PFSK-1 (cell line): ENCODE measurements at regions not wholly inside any gene's neighbourhood (a gene's known extent, or its start where the extent isn't known, plus 50 kb on each side); places are given as distances from the start of the nearest gene placed in this dataset.

Experiments
- FOXP2 ChIP-seq: optimal IDR thresholded peaks from 2 replicates; pipeline ENCODE3; 2011; ENCODE audit warnings: borderline replicate concordance, control low read depth, inconsistent platforms; ENCODE audit not compliant: insufficient read depth; ENCODE audit errors: extremely low read length, extremely low read depth
- POLR2AphosphoS5 ChIP-seq: IDR thresholded peaks from 2 replicates; pipeline ENCODE4 v1.6.1; 2012; ENCODE audit warnings: low read depth, mild to moderate bottlenecking, control low read depth, low read length, moderate library complexity
- REST ChIP-seq, 2 experiments: IDR thresholded peaks; 2 replicates each; pipeline versions ENCODE4 v1.6.1 to v1.8.0; 2011 to 2012; ENCODE audit warnings: low read depth in 2 of 2, low read length in 2 of 2, control low read depth in 1 of 2, inconsistent platforms in 1 of 2, mild to moderate bottlenecking in 1 of 2, moderate library complexity in 1 of 2; ENCODE audit not compliant: insufficient read depth in 1 of 2
- SIN3A ChIP-seq: IDR thresholded peaks from 2 replicates; pipeline ENCODE4 v1.6.1; 2012; ENCODE audit warnings: mild to moderate bottlenecking, low read length, moderate library complexity, borderline replicate concordance; ENCODE audit not compliant: insufficient read depth

GRCh38 chr9:105138306-105138801 lies 106.1 kb upstream of the SLC44A1 start:
- TF ChIP-seq POLR2AphosphoS5 = no peak
- TF ChIP-seq REST (IDR thresholded peaks at IDR 0.05; ENCODE audit: insufficient read depth in 1 of 2, low read depth in 2 of 2, low read length in 2 of 2) = no peak
- no peak for TF ChIP-seq SIN3A
- no peak for TF ChIP-seq FOXP2
